ENCODE measurements at regions not wholly inside any gene's neighbourhood (a gene's known extent, or its start where the extent isn't known, plus 50 kb on each side); places are given as distances from the start of the nearest gene placed in this dataset.

GRCh38 chr3:22453906-22454535 lies 703.0 kb upstream of the ZNF385D start:
- no peaks in the 10 kb centered on the region for H3K36me3 ChIP-seq (ENCODE audit: control insufficient read depth in 2 of 2, insufficient read depth in 2 of 2, low read length in 2 of 2)
- no peak overlapping the region for H3K27ac ChIP-seq (ENCODE audit: low read depth in 2 of 2, low read length in 2 of 2)
- no peak overlapping the region for H3K4me3 ChIP-seq (ENCODE audit: low read length in 2 of 2)
- H3K9me3 ChIP-seq (ENCODE audit: control insufficient read depth in 2 of 2, low read length in 2 of 2): no peaks in the 10 kb centered on the region
- H3K9ac ChIP-seq (ENCODE audit: low read depth in 1 of 2, low read length in 2 of 2): no peak overlapping the region
- no peaks in the 10 kb centered on the region for H3K27me3 ChIP-seq (ENCODE audit: control insufficient read depth in 2 of 2, insufficient read depth in 2 of 2, low read length in 2 of 2)
- H3K4me1 ChIP-seq (ENCODE audit: control insufficient read depth in 2 of 2, insufficient read depth in 2 of 2, low read length in 2 of 2): no peaks in the 10 kb centered on the region

- Histone ChIP-seq H3K9ac (ENCODE audit: low read depth in 1 of 2, low read length in 2 of 2) (no peak overlapping the region), H3K9me3 (ENCODE audit: control insufficient read depth in 2 of 2, low read length in 2 of 2) (no peaks in the 10 kb centered on the region), H3K27me3 (ENCODE audit: control insufficient read depth in 2 of 2, insufficient read depth in 2 of 2, low read length in 2 of 2) (no peaks in the 10 kb centered on the region), H3K4me1 (ENCODE audit: control insufficient read depth in 2 of 2, insufficient read depth in 2 of 2, low read length in 2 of 2) (no peaks in the 10 kb centered on the region), H3K4me3 (ENCODE audit: low read length in 2 of 2) (no peak overlapping the region), H3K36me3 (ENCODE audit: control insufficient read depth in 2 of 2, insufficient read depth in 2 of 2, low read length in 2 of 2) (no peaks in the 10 kb centered on the region), H3K27ac (ENCODE audit: low read depth in 2 of 2, low read length in 2 of 2) (no peak overlapping the region)
Observed at GRCh38 chr3:22469995-22470394, 719.0 kb upstream of the ZNF385D start.

GRCh38 chr3:22471557-22471956 lies 720.5 kb upstream of the ZNF385D start:
- no peak overlapping the region for H3K27ac ChIP-seq (ENCODE audit: low read depth in 2 of 2, low read length in 2 of 2)
- no peaks in the 10 kb centered on the region for H3K27me3 ChIP-seq (ENCODE audit: control insufficient read depth in 2 of 2, insufficient read depth in 2 of 2, low read length in 2 of 2)
- no peaks in the 10 kb centered on the region for H3K36me3 ChIP-seq (ENCODE audit: control insufficient read depth in 2 of 2, insufficient read depth in 2 of 2, low read length in 2 of 2)
- H3K4me3 ChIP-seq (ENCODE audit: low read length in 2 of 2): no peak overlapping the region
- no peaks in the 10 kb centered on the region for H3K4me1 ChIP-seq (ENCODE audit: control insufficient read depth in 2 of 2, insufficient read depth in 2 of 2, low read length in 2 of 2)
- no peaks in the 10 kb centered on the region for H3K9me3 ChIP-seq (ENCODE audit: control insufficient read depth in 2 of 2, low read length in 2 of 2)
- H3K9ac ChIP-seq (ENCODE audit: low read depth in 1 of 2, low read length in 2 of 2): no peak overlapping the region

GRCh38 chr3:22474706-22475445 lies 723.9 kb upstream of the ZNF385D start:
- Histone ChIP-seq H3K9ac (ENCODE audit: low read depth in 1 of 2, low read length in 2 of 2) (no peak overlapping the region), H3K4me3 (ENCODE audit: low read length in 2 of 2) (no peak overlapping the region), H3K36me3 (ENCODE audit: control insufficient read depth in 2 of 2, insufficient read depth in 2 of 2, low read length in 2 of 2) (no peaks in the 10 kb centered on the region), H3K4me1 (ENCODE audit: control insufficient read depth in 2 of 2, insufficient read depth in 2 of 2, low read length in 2 of 2) (no peaks in the 10 kb centered on the region), H3K9me3 (ENCODE audit: control insufficient read depth in 2 of 2, low read length in 2 of 2) (no peaks in the 10 kb centered on the region), H3K27ac (ENCODE audit: low read depth in 2 of 2, low read length in 2 of 2) (no peak overlapping the region), H3K27me3 (ENCODE audit: control insufficient read depth in 2 of 2, insufficient read depth in 2 of 2, low read length in 2 of 2) (no peaks in the 10 kb centered on the region)

- Histone ChIP-seq H3K4me3 (ENCODE audit: low read length in 2 of 2) (no peak overlapping the region), H3K9me3 (ENCODE audit: control insufficient read depth in 2 of 2, low read length in 2 of 2) (no peaks in the 10 kb centered on the region), H3K27ac (ENCODE audit: low read depth in 2 of 2, low read length in 2 of 2) (no peak overlapping the region), H3K36me3 (ENCODE audit: control insufficient read depth in 2 of 2, insufficient read depth in 2 of 2, low read length in 2 of 2) (no peaks in the 10 kb centered on the region), H3K9ac (ENCODE audit: low read depth in 1 of 2, low read length in 2 of 2) (no peak overlapping the region), H3K4me1 (ENCODE audit: control insufficient read depth in 2 of 2, insufficient read depth in 2 of 2, low read length in 2 of 2) (no peaks in the 10 kb centered on the region), H3K27me3 (ENCODE audit: control insufficient read depth in 2 of 2, insufficient read depth in 2 of 2, low read length in 2 of 2) (no peaks in the 10 kb centered on the region)
Observed at GRCh38 chr3:22475665-22476240, 724.7 kb upstream of the ZNF385D start.

GRCh38 chr3:22476976-22477375 lies 726.0 kb upstream of the ZNF385D start:
- Histone ChIP-seq H3K4me3 (ENCODE audit: low read length in 2 of 2) (no peak overlapping the region), H3K9ac (ENCODE audit: low read depth in 1 of 2, low read length in 2 of 2) (no peak overlapping the region), H3K9me3 (ENCODE audit: control insufficient read depth in 2 of 2, low read length in 2 of 2) (no peaks in the 10 kb centered on the region), H3K36me3 (ENCODE audit: control insufficient read depth in 2 of 2, insufficient read depth in 2 of 2, low read length in 2 of 2) (no peaks in the 10 kb centered on the region), H3K4me1 (ENCODE audit: control insufficient read depth in 2 of 2, insufficient read depth in 2 of 2, low read length in 2 of 2) (no peaks in the 10 kb centered on the region), H3K27ac (ENCODE audit: low read depth in 2 of 2, low read length in 2 of 2) (no peak overlapping the region), H3K27me3 (ENCODE audit: control insufficient read depth in 2 of 2, insufficient read depth in 2 of 2, low read length in 2 of 2) (no peaks in the 10 kb centered on the region)

- no peaks in the 10 kb centered on the region for H3K9me3 ChIP-seq (ENCODE audit: control insufficient read depth in 2 of 2, low read length in 2 of 2)
Observed at GRCh38 chr3:22485954-22486353, 717.2 kb upstream of the UBE2E2 start.

GRCh38 chr3:22490747-22491146 lies 712.4 kb upstream of the UBE2E2 start:
- no peak overlapping the region for H3K27ac ChIP-seq (ENCODE audit: low read depth in 2 of 2, low read length in 2 of 2)
- no peaks in the 10 kb centered on the region for H3K36me3 ChIP-seq (ENCODE audit: control insufficient read depth in 2 of 2, insufficient read depth in 2 of 2, low read length in 2 of 2)
- no peak overlapping the region for H3K9ac ChIP-seq (ENCODE audit: low read depth in 1 of 2, low read length in 2 of 2)
- no peaks in the 10 kb centered on the region for H3K4me1 ChIP-seq (ENCODE audit: control insufficient read depth in 2 of 2, insufficient read depth in 2 of 2, low read length in 2 of 2)
- no peak overlapping the region for H3K4me3 ChIP-seq (ENCODE audit: low read length in 2 of 2)
- no peaks in the 10 kb centered on the region for H3K27me3 ChIP-seq (ENCODE audit: control insufficient read depth in 2 of 2, insufficient read depth in 2 of 2, low read length in 2 of 2)
- no peaks in the 10 kb centered on the region for H3K9me3 ChIP-seq (ENCODE audit: control insufficient read depth in 2 of 2, low read length in 2 of 2)

More at GRCh38 chr3:22485954-22486353, 717.2 kb upstream of the UBE2E2 start:
- H3K9ac ChIP-seq (ENCODE audit: low read depth in 1 of 2, low read length in 2 of 2): no peak overlapping the region
- H3K27ac ChIP-seq (ENCODE audit: low read depth in 2 of 2, low read length in 2 of 2): no peak overlapping the region
- no peaks in the 10 kb centered on the region for H3K27me3 ChIP-seq (ENCODE audit: control insufficient read depth in 2 of 2, insufficient read depth in 2 of 2, low read length in 2 of 2)
- H3K4me3 ChIP-seq (ENCODE audit: low read length in 2 of 2): no peak overlapping the region
- no peaks in the 10 kb centered on the region for H3K4me1 ChIP-seq (ENCODE audit: control insufficient read depth in 2 of 2, insufficient read depth in 2 of 2, low read length in 2 of 2)
- H3K36me3 ChIP-seq (ENCODE audit: control insufficient read depth in 2 of 2, insufficient read depth in 2 of 2, low read length in 2 of 2): no peaks in the 10 kb centered on the region

- Histone ChIP-seq H3K9me3 (ENCODE audit: control insufficient read depth in 2 of 2, low read length in 2 of 2) (no peaks in the 10 kb centered on the region), H3K27ac (ENCODE audit: low read depth in 2 of 2, low read length in 2 of 2) (no peak overlapping the region), H3K36me3 (ENCODE audit: control insufficient read depth in 2 of 2, insufficient read depth in 2 of 2, low read length in 2 of 2) (no peaks in the 10 kb centered on the region), H3K9ac (ENCODE audit: low read depth in 1 of 2, low read length in 2 of 2) (no peak overlapping the region), H3K27me3 (ENCODE audit: control insufficient read depth in 2 of 2, insufficient read depth in 2 of 2, low read length in 2 of 2) (no peaks in the 10 kb centered on the region), H3K4me3 (ENCODE audit: low read length in 2 of 2) (no peak overlapping the region), H3K4me1 (ENCODE audit: control insufficient read depth in 2 of 2, insufficient read depth in 2 of 2, low read length in 2 of 2) (no peaks in the 10 kb centered on the region)
Observed at GRCh38 chr3:22491344-22491743, 711.8 kb upstream of the UBE2E2 start.

- Histone ChIP-seq H3K4me3 (ENCODE audit: low read length in 2 of 2) (no peak overlapping the region), H3K36me3 (ENCODE audit: control insufficient read depth in 2 of 2, insufficient read depth in 2 of 2, low read length in 2 of 2) (no peaks in the 10 kb centered on the region), H3K27ac (ENCODE audit: low read depth in 2 of 2, low read length in 2 of 2) (no peak overlapping the region), H3K27me3 (ENCODE audit: control insufficient read depth in 2 of 2, insufficient read depth in 2 of 2, low read length in 2 of 2) (no peaks in the 10 kb centered on the region), H3K9ac (ENCODE audit: low read depth in 1 of 2, low read length in 2 of 2) (no peak overlapping the region), H3K9me3 (ENCODE audit: control insufficient read depth in 2 of 2, low read length in 2 of 2) (no peaks in the 10 kb centered on the region), H3K4me1 (ENCODE audit: control insufficient read depth in 2 of 2, insufficient read depth in 2 of 2, low read length in 2 of 2) (no peaks in the 10 kb centered on the region)
Observed at GRCh38 chr3:22492342-22492741, 710.8 kb upstream of the UBE2E2 start.

Measured in mucosa of rectum (tissue), 2 donors.